Endothelial cell of umbilical vein (primary cell): ENCODE measurements at regions not wholly inside any gene's neighbourhood (a gene's known extent, or its start where the extent isn't known, plus 50 kb on each side); places are given as distances from the start of the nearest gene placed in this dataset.

Experiments used
- BruUV-seq: library from RNA; stranded (reverse); fragments of 400-500 nt; replicated peaks from 2 replicates; lab custom pipeline; 2021; lab: Mats Ljungman, UMichigan
- CTCF ChIA-PET: fragments of 300-600, 350-600 bp; sonication (Branson Sonifier 250); formaldehyde crosslinking; loops from one replicate; lab custom pipeline; 2021; ENCODE audit warnings: antibody characterized with exemption, inconsistent platforms; lab: Charles Lee
- POLR2A ChIA-PET: fragments of 300-600, 350-600 bp; sonication (Branson Sonifier 250); formaldehyde crosslinking; loops from one replicate; lab custom pipeline; 2021; ENCODE audit warnings: antibody characterized with exemption, inconsistent platforms; lab: Charles Lee
- DNase-seq: peaks from one replicate; pipeline ENCODE4 v3.0.0-alpha.2; 2011; ENCODE audit warnings: low read depth, low spot score
- FAIRE-seq: peaks from 2 replicates; lab custom pipeline; 2011; peaks lifted over from hg19 to GRCh38; lab: Jason Lieb, UNC
- H2AFZ ChIP-seq: 2 replicates; pipeline ENCODE4 v1.6.0; 2012; ENCODE audit warnings: low read depth, low read length, control low read depth, inconsistent platforms
- H3K27ac ChIP-seq: 2 replicates; pipeline ENCODE4 v1.5.1; 2011; ENCODE audit warnings: low read depth, mild to moderate bottlenecking, control low read depth, low read length, moderate library complexity; ENCODE audit not compliant: insufficient read depth
- H3K27me3 ChIP-seq, 2 experiments: 2 replicates each; pipeline versions ENCODE4 v1.6.0 to v1.6.1; 2011; ENCODE audit warnings: low read length in 2 of 2, mixed read lengths in 1 of 2; ENCODE audit not compliant: control insufficient read depth in 2 of 2, insufficient read depth in 2 of 2
- H3K36me3 ChIP-seq, 2 experiments: 2 replicates in 1 of 2; 3 replicates in 1 of 2; pipeline ENCODE4 v1.5.1; 2011; ENCODE audit warnings: low read length in 2 of 2, mild to moderate bottlenecking in 1 of 2, moderate library complexity in 1 of 2; ENCODE audit not compliant: control insufficient read depth in 2 of 2, insufficient read depth in 2 of 2; ENCODE audit errors: extremely low read depth in 1 of 2
- H3K4me1 ChIP-seq: 3 replicates; pipeline ENCODE4 v1.5.1; 2011; ENCODE audit warnings: mild to moderate bottlenecking, low read length; ENCODE audit not compliant: control insufficient read depth, insufficient read depth; ENCODE audit errors: extremely low read depth
- H3K4me2 ChIP-seq: 2 replicates; pipeline ENCODE4 v1.6.1; 2011; ENCODE audit warnings: low read length, control low read depth, mixed read lengths; ENCODE audit not compliant: insufficient read depth
- H3K4me3 ChIP-seq, 3 experiments: fragments of 200-600 bp in 1 of 3; sonication (generic), shearing (Covaris generic) in 1 of 3; replicated peaks in 1 of 3; 2 replicates each; pipeline ENCODE4 v1.5.1; 2011 to 2016; ENCODE audit warnings: control low read depth in 3 of 3, low read length in 3 of 3, mild to moderate bottlenecking in 2 of 3, inconsistent platforms in 1 of 3, low read depth in 1 of 3, moderate library complexity in 1 of 3; ENCODE audit not compliant: insufficient read depth in 1 of 3
- H3K79me2 ChIP-seq: 2 replicates; pipeline ENCODE4 v1.6.0; 2012; ENCODE audit warnings: low read length, inconsistent platforms; ENCODE audit not compliant: control insufficient read depth, insufficient read depth
- H3K9ac ChIP-seq: replicated peaks from 2 replicates; pipeline ENCODE3; 2011; ENCODE audit warnings: low read length, control low read depth; ENCODE audit not compliant: insufficient read depth; ENCODE audit errors: extremely low read depth
- H3K9me1 ChIP-seq: replicated peaks from 3 replicates; pipeline ENCODE4 v1.6.0; 2011; ENCODE audit warnings: mild to moderate bottlenecking, low read length; ENCODE audit not compliant: control insufficient read depth, insufficient read depth; ENCODE audit errors: extremely low read depth
- H3K9me3 ChIP-seq: replicated peaks from 2 replicates; pipeline ENCODE4 v1.5.1; 2012; ENCODE audit warnings: low read length, inconsistent platforms; ENCODE audit not compliant: control insufficient read depth, insufficient read depth
- H4K20me1 ChIP-seq: replicated peaks from 2 replicates; pipeline ENCODE3; 2011; ENCODE audit warnings: mild to moderate bottlenecking, low read length; ENCODE audit not compliant: control insufficient read depth, insufficient read depth; ENCODE audit errors: extremely low read depth
- CTCF ChIP-seq, 2 donors: IDR thresholded peaks; 1 replicate in 1 of 2; 2 replicates in 1 of 2; pipeline ENCODE4 v1.5.1; 2011; ENCODE audit warnings: low read length in 2 of 2, mild to moderate bottlenecking in 2 of 2, moderate library complexity in 2 of 2, control low read depth in 1 of 2, inconsistent platforms in 1 of 2, low read depth in 1 of 2; ENCODE audit not compliant: insufficient read depth in 1 of 2; ENCODE audit errors: extremely low read depth in 1 of 2
- EZH2 ChIP-seq: IDR thresholded peaks from 2 replicates; pipeline ENCODE4 v1.6.1; 2012; ENCODE audit warnings: borderline replicate concordance, low read depth, mild to moderate bottlenecking, moderate library complexity, low read length, inconsistent platforms; ENCODE audit not compliant: severe bottlenecking
- FOS ChIP-seq: IDR thresholded peaks from 2 replicates; pipeline ENCODE4 v1.6.1; 2011; ENCODE audit warnings: mild to moderate bottlenecking, low read length, moderate library complexity, borderline replicate concordance; ENCODE audit not compliant: insufficient read depth
- GATA2 ChIP-seq: IDR thresholded peaks from 2 replicates; pipeline ENCODE4 v1.7.0; 2011; ENCODE audit warnings: low read depth, mild to moderate bottlenecking, moderate library complexity, mixed read lengths, low read length; ENCODE audit not compliant: insufficient read length, insufficient read depth
- JUN ChIP-seq: IDR thresholded peaks from 2 replicates; pipeline ENCODE4 v1.6.1; 2011; ENCODE audit warnings: borderline replicate concordance, low read depth; ENCODE audit not compliant: insufficient read length, insufficient read depth
- MYC ChIP-seq: IDR thresholded peaks from one replicate; pipeline ENCODE4 v1.6.1; 2011; ENCODE audit warnings: mild to moderate bottlenecking, low read depth, low read length
- POLR2A ChIP-seq: IDR thresholded peaks from 2 replicates; pipeline ENCODE4 v1.6.1; 2012; ENCODE audit warnings: low read depth, mild to moderate bottlenecking, control low read depth, low read length
- POLR2AphosphoS5 ChIP-seq: IDR thresholded peaks from 2 replicates; pipeline ENCODE4 v1.6.1; 2012; ENCODE audit warnings: low read depth, mild to moderate bottlenecking, control low read depth, low read length, moderate library complexity; ENCODE audit not compliant: insufficient read depth
- dilution Hi-C: fragments of 300-500 bp; cut with MboI; formaldehyde crosslinking; loops from one replicate; pipeline ENCODE4 v1.15.0; 2019; ENCODE audit warnings: low sequenced_read_pairs; ENCODE audit not compliant: extremely low pct_ligation_motif_present
- intact Hi-C: fragments of 100-400 bp; cut with micrococcal nuclease; formaldehyde crosslinking; loops from one replicate; pipeline ENCODE4 v1.10.0; 2022
- TF ChIP-seq, protein P1 (sequence below): IDR thresholded peaks from 2 replicates; pipeline ENCODE4 v1.6.1; 2011; ENCODE audit not compliant: insufficient read depth, insufficient read length

- dilution Hi-C loops (no loop called here), intact Hi-C loops (no loop called here)
- CTCF ChIA-PET = no interaction called here
Measured at GRCh38 chr4:62548108-62548524, 1348.0 kb downstream of the ADGRL3 start.

More at GRCh38 chr4:62548108-62548524, 1348.0 kb downstream of the ADGRL3 start:
- Histone ChIP-seq H3K79me2 (no peaks in the 10 kb centered on the region), H3K27ac (no peak overlapping the region), H2AFZ (no peak overlapping the region), H3K9me3 (peaks cover 2% of the 10 kb centered on the region), H4K20me1 (no peaks in the 10 kb centered on the region), H3K4me2 (no peak overlapping the region), H3K9me1 (no peaks in the 10 kb centered on the region), H3K36me3 (no peaks in the 10 kb centered on the region), H3K9ac (no peak overlapping the region), H3K4me3 (no peak overlapping the region), H3K4me1 (no peaks in the 10 kb centered on the region), H3K27me3 (no peaks in the 10 kb centered on the region)
- no peak for FAIRE-seq
- BruUV-seq = no TSS peak
- DNase-seq = no peak
- POLR2A ChIA-PET = no interaction called here
- TF ChIP-seq MYC = no peak
- TF ChIP-seq, protein P1, sequence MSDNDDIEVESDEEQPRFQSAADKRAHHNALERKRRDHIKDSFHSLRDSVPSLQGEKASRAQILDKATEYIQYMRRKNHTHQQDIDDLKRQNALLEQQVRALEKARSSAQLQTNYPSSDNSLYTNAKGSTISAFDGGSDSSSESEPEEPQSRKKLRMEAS = no peak
- TF ChIP-seq GATA2 = no peak
- no peak for TF ChIP-seq EZH2
- no peak for TF ChIP-seq CTCF (IDR thresholded peaks at IDR 0.05; ENCODE audit: extremely low read depth in 1 of 2, insufficient read depth in 1 of 2, low read depth in 1 of 2, low read length in 2 of 2)
- no peak for TF ChIP-seq JUN
- TF ChIP-seq POLR2A = no peak
- TF ChIP-seq POLR2AphosphoS5 = no peak
- no peak for TF ChIP-seq FOS
